ENCODE measurements at regions not wholly inside any gene's neighbourhood (a gene's known extent, or its start where the extent isn't known, plus 50 kb on each side); places are given as distances from the start of the nearest gene placed in this dataset.

DNA sequence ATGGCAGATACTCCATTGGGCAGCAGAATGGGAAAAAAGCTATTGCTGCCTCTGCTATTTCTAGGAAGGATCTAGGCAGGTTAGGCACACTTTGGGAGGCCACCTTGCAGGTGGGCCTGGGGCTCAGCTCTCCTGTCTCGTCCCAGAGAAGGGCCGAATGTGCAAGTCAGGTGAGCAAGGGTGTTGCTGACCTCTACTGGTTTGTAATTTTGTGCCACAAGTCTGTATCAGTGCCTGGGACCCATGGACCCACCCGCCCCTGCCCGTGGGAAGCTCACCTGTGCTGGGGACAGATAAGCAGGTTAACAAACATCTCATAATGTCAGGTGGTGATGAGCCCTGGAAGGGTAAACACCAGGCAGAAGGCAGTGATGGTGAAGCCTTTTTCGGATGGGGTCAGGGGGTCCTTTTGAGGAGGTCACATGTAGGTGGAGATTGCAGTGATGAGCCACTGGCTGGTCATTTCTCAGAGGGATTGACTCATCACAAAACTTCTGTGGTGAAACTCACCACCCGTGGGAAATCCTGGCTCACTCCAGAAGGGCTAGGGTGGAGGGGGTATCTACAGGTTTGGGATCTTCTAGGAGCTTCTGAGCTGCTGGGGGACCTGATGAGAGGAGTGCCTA, 161.3 kb downstream of the KLF13 start:
- intact Hi-C loops (cut with micrococcal nuclease) = loop anchor here (1.0 to 2.0 kb wide), 7 partner anchors 49 to 827 kb away; partner anchors contain the start of gene KLF13
- CTCF ChIA-PET = interaction anchor here (0.6 to 5.9 kb wide), 48 partner anchors 8 to 819 kb away, joined by 3 to 155 read pairs (median 5); partner anchors contain the start of gene KLF13
- no peak overlapping the region for H3K4me3 ChIP-seq (replicated peaks in 1 of 3; ENCODE audit: insufficient read depth in 1 of 3, low read depth in 1 of 3, low read length in 3 of 3)
- BruUV-seq (replicated peaks) = no TSS peak
- TF ChIP-seq, protein P1, sequence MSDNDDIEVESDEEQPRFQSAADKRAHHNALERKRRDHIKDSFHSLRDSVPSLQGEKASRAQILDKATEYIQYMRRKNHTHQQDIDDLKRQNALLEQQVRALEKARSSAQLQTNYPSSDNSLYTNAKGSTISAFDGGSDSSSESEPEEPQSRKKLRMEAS (IDR thresholded peaks at IDR 0.05; ENCODE audit: insufficient read depth, insufficient read length) = no peak
- TF ChIP-seq POLR2A (IDR thresholded peaks at IDR 0.05; ENCODE audit: low read depth, low read length) (no peak), GATA2 (IDR thresholded peaks at IDR 0.05; ENCODE audit: insufficient read depth, insufficient read length, low read depth, low read length) (no peak), JUN (IDR thresholded peaks at IDR 0.05; ENCODE audit: borderline replicate concordance, insufficient read depth, insufficient read length, low read depth) (no peak), MYC (IDR thresholded peaks at IDR 0.05; ENCODE audit: low read depth, low read length) (no peak), EZH2 (IDR thresholded peaks at IDR 0.05; ENCODE audit: borderline replicate concordance, low read depth, low read length, severe bottlenecking) (no peak)
- TF ChIP-seq, protein P2, sequence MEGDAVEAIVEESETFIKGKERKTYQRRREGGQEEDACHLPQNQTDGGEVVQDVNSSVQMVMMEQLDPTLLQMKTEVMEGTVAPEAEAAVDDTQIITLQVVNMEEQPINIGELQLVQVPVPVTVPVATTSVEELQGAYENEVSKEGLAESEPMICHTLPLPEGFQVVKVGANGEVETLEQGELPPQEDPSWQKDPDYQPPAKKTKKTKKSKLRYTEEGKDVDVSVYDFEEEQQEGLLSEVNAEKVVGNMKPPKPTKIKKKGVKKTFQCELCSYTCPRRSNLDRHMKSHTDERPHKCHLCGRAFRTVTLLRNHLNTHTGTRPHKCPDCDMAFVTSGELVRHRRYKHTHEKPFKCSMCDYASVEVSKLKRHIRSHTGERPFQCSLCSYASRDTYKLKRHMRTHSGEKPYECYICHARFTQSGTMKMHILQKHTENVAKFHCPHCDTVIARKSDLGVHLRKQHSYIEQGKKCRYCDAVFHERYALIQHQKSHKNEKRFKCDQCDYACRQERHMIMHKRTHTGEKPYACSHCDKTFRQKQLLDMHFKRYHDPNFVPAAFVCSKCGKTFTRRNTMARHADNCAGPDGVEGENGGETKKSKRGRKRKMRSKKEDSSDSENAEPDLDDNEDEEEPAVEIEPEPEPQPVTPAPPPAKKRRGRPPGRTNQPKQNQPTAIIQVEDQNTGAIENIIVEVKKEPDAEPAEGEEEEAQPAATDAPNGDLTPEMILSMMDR (IDR thresholded peaks at IDR 0.05; ENCODE audit: extremely low read depth in 1 of 2, insufficient read depth in 1 of 2, low read depth in 1 of 2, low read length in 2 of 2) = no peak
- FAIRE-seq (no peak), DNase-seq (ENCODE audit: low read depth, low spot score) (no peak)
- dilution Hi-C loops (cut with MboI; ENCODE audit: extremely low pct_ligation_motif_present, low sequenced_read_pairs) = loop anchor here (25.0 kb wide), 1 partner anchor 276 kb away; no protein-coding TSS in a partner anchor
- peaks cover 15 to 19% of the 10 kb centered on the region in 2 experiments for H3K27me3 ChIP-seq (ENCODE audit: control insufficient read depth in 2 of 2, insufficient read depth in 2 of 2, low read length in 2 of 2)
- H3K4me2 ChIP-seq (ENCODE audit: insufficient read depth, low read length) = no peak overlapping the region
- peaks cover 5% of the 10 kb centered on the region for H3K4me1 ChIP-seq (ENCODE audit: control insufficient read depth, extremely low read depth, insufficient read depth, low read length)
- H3K79me2 ChIP-seq (ENCODE audit: control insufficient read depth, insufficient read depth, low read length) = no peaks in the 10 kb centered on the region
- POLR2A ChIA-PET = no interaction called here
- no peaks in the 10 kb centered on the region for H3K9me3 ChIP-seq (replicated peaks; ENCODE audit: control insufficient read depth, insufficient read depth, low read length)
- H3K27ac ChIP-seq (ENCODE audit: insufficient read depth, low read depth, low read length) = no peak overlapping the region
- no peaks in the 10 kb centered on the region for H4K20me1 ChIP-seq (replicated peaks; ENCODE audit: control insufficient read depth, extremely low read depth, insufficient read depth, low read length)
- H2AFZ ChIP-seq (ENCODE audit: low read depth, low read length) = no peak overlapping the region
- H3K9ac ChIP-seq (replicated peaks; ENCODE audit: extremely low read depth, insufficient read depth, low read length) = no peak overlapping the region
- no peaks in the 10 kb centered on the region for H3K36me3 ChIP-seq (ENCODE audit: control insufficient read depth in 2 of 2, extremely low read depth in 1 of 2, insufficient read depth in 2 of 2, low read length in 2 of 2)
- no peaks in the 10 kb centered on the region for H3K9me1 ChIP-seq (replicated peaks; ENCODE audit: control insufficient read depth, extremely low read depth, insufficient read depth, low read length)

Measured in endothelial cell of umbilical vein (primary cell).